Suppressor macrophage (primary cell): ENCODE measurements at regions not wholly inside any gene's neighbourhood (a gene's known extent, or its start where the extent isn't known, plus 50 kb on each side); places are given as distances from the start of the nearest gene placed in this dataset.
"Not testable (repeated sequence)": the region's sequence is repeated elsewhere in the genome, so short reads cannot be mapped to it uniquely, and the experiment has no call there.

Experiments
- DNase-seq, 4 experiments: peaks; one replicate each; pipeline ENCODE4 v3.0.0-alpha.2; 2020 to 2022

GRCh38 chr13:112194579-112194978 is 127.6 kb downstream of the SOX1 start:
- DNase-seq: no peak

- DNase-seq: no peak
Measured at GRCh38 chr13:112198396-112199010, 131.6 kb downstream of the SOX1 start.

- no peak for DNase-seq
Measured at GRCh38 chr13:112200200-112200599, 133.3 kb downstream of the SOX1 start.

- no peak for DNase-seq
Measured at GRCh38 chr13:112202266-112202665, 135.3 kb downstream of the SOX1 start.

- no peak for DNase-seq
Measured at GRCh38 chr13:112202966-112203365, 136.0 kb downstream of the SOX1 start.

GRCh38 chr13:112203614-112204013 is 136.7 kb downstream of the SOX1 start:
- no peak for DNase-seq

- DNase-seq: no peak
Measured at GRCh38 chr13:112204346-112205327, 137.7 kb downstream of the SOX1 start.

- no peak for DNase-seq
Measured at GRCh38 chr13:112205990-112206389, 139.0 kb downstream of the SOX1 start.

GRCh38 chr13:112207129-112207528 is 140.2 kb downstream of the SOX1 start:
- no peak for DNase-seq

- no peak for DNase-seq
Measured at GRCh38 chr13:112208656-112209055, 141.7 kb downstream of the SOX1 start.

GRCh38 chr13:112209266-112209665 is 142.3 kb downstream of the SOX1 start:
- DNase-seq: no peak

- DNase-seq: no peak
Measured at GRCh38 chr13:112209711-112210110, 142.8 kb downstream of the SOX1 start.

- no peak for DNase-seq
Measured at GRCh38 chr13:112210371-112210770, 143.4 kb downstream of the SOX1 start.

GRCh38 chr13:112212533-112212932 is 145.6 kb downstream of the SOX1 start:
- no peak for DNase-seq

- no peak for DNase-seq
Measured at GRCh38 chr13:112213467-112214255, 146.7 kb downstream of the SOX1 start.

- no peak for DNase-seq
Measured at GRCh38 chr13:112215871-112216270, 148.9 kb downstream of the SOX1 start.

- DNase-seq: no peak
Measured at GRCh38 chr13:112217431-112217830, 150.5 kb downstream of the SOX1 start.

GRCh38 chr13:112218416-112218815 is 151.5 kb downstream of the SOX1 start:
- no peak for DNase-seq

- no peak for DNase-seq
Measured at GRCh38 chr13:112219740-112220139, 152.8 kb downstream of the SOX1 start.

GRCh38 chr13:112220296-112220875 is 153.4 kb downstream of the SOX1 start:
- no peak for DNase-seq

- DNase-seq: no peak
Measured at GRCh38 chr13:112220925-112221324, 154.0 kb downstream of the SOX1 start.

GRCh38 chr13:112222971-112223370 is 153.2 kb upstream of the SPACA7 start:
- no peak for DNase-seq

- not testable (repeated sequence) for DNase-seq
Measured at GRCh38 chr13:112223929-112224328, 152.2 kb upstream of the SPACA7 start.
